DND-41 (cell line): ENCODE measurements at regions not wholly inside any gene's neighbourhood (a gene's known extent, or its start where the extent isn't known, plus 50 kb on each side); places are given as distances from the start of the nearest gene placed in this dataset.

ENCODE experiments used
- ATAC-seq: fragments of 200-7000 bp; cut with Tn5 transposase; 3 replicates; pipeline ENCODE4 v1.9.1; 2021; ENCODE audit warnings: low read depth; ENCODE audit not compliant: insufficient read depth
- DNase-seq: peaks from one replicate; pipeline ENCODE4 v3.0.0-alpha.2; 2020
- H2AFZ ChIP-seq: 2 replicates; pipeline ENCODE4 v1.6.0; 2012; ENCODE audit warnings: low read depth, low read length
- H3K27ac ChIP-seq: 2 replicates; pipeline ENCODE4 v1.5.1; 2012; ENCODE audit warnings: low read length, inconsistent platforms
- H3K27me3 ChIP-seq: fragments of 200-600 bp; sonication (generic); 2 replicates; pipeline ENCODE4 v1.6.0; 2012; ENCODE audit warnings: low read length, mild to moderate bottlenecking, inconsistent platforms; ENCODE audit not compliant: insufficient read depth, poor library complexity
- H3K36me3 ChIP-seq: 2 replicates; pipeline ENCODE4 v1.5.1; 2012; ENCODE audit warnings: low read length, inconsistent platforms; ENCODE audit not compliant: insufficient read depth
- H3K4me1 ChIP-seq: 2 replicates; pipeline ENCODE4 v1.5.1; 2012; ENCODE audit warnings: mild to moderate bottlenecking, low read length; ENCODE audit not compliant: insufficient read depth
- H3K4me2 ChIP-seq: 2 replicates; pipeline ENCODE4 v1.6.0; 2012; ENCODE audit warnings: mild to moderate bottlenecking, moderate library complexity, low read length, inconsistent platforms; ENCODE audit not compliant: insufficient read depth
- H3K4me3 ChIP-seq, 2 experiments: fragments of 200-600 bp in 1 of 2; shearing (Covaris generic) in 1 of 2; 2 replicates each; pipeline ENCODE4 v1.5.1; 2012 to 2016; ENCODE audit warnings: inconsistent platforms in 2 of 2, low read length in 2 of 2, mild to moderate bottlenecking in 2 of 2, low read depth in 1 of 2, moderate library complexity in 1 of 2
- H3K79me2 ChIP-seq: 2 replicates; pipeline ENCODE4 v1.6.0; 2012; ENCODE audit warnings: low read length, inconsistent platforms; ENCODE audit not compliant: insufficient read depth
- H3K9ac ChIP-seq: 2 replicates; pipeline ENCODE4 v1.6.0; 2012; ENCODE audit warnings: low read depth, mild to moderate bottlenecking, inconsistent platforms, low read length, moderate library complexity
- H3K9me3 ChIP-seq: 2 replicates; pipeline ENCODE4 v1.5.1; 2012; ENCODE audit warnings: low read length, moderate library complexity, mild to moderate bottlenecking, inconsistent platforms; ENCODE audit not compliant: insufficient read depth, severe bottlenecking
- H4K20me1 ChIP-seq: 2 replicates; pipeline ENCODE4 v1.6.0; 2012; ENCODE audit warnings: low read length; ENCODE audit not compliant: insufficient read depth
- EZH2 ChIP-seq: IDR thresholded peaks from 3 replicates; pipeline ENCODE4 v1.6.1; 2012; ENCODE audit warnings: borderline replicate concordance, low read depth, mild to moderate bottlenecking, moderate library complexity, low read length, inconsistent platforms; ENCODE audit not compliant: severe bottlenecking
- TF ChIP-seq, protein P1 (sequence below): IDR thresholded peaks from 2 replicates; pipeline ENCODE4 v1.5.1; 2012; ENCODE audit warnings: borderline replicate concordance, low read length, moderate library complexity, mild to moderate bottlenecking; ENCODE audit not compliant: poor library complexity, severe bottlenecking; ENCODE audit errors: extremely low read depth

DNA sequence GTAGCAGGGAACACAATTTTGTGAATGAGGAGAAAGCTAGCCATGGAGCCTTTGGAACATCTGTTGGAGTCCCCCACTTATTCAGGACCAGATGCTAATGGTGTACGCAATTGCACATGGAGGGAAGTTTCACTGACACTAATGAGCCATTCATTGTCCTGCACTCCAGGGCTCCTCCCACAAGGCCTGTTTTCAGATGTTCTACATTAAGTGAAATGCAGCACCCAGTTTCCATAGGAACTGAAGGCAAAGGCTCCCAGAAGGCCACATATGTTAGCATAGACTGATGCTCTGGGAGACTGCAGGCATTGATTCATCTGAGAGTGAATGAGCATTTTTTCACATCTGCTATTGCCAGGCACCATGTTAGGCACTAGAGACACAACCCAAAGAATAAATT lies 399.5 kb downstream of the ETS1 start:
- no peak for TF ChIP-seq EZH2
- TF ChIP-seq, protein P1, sequence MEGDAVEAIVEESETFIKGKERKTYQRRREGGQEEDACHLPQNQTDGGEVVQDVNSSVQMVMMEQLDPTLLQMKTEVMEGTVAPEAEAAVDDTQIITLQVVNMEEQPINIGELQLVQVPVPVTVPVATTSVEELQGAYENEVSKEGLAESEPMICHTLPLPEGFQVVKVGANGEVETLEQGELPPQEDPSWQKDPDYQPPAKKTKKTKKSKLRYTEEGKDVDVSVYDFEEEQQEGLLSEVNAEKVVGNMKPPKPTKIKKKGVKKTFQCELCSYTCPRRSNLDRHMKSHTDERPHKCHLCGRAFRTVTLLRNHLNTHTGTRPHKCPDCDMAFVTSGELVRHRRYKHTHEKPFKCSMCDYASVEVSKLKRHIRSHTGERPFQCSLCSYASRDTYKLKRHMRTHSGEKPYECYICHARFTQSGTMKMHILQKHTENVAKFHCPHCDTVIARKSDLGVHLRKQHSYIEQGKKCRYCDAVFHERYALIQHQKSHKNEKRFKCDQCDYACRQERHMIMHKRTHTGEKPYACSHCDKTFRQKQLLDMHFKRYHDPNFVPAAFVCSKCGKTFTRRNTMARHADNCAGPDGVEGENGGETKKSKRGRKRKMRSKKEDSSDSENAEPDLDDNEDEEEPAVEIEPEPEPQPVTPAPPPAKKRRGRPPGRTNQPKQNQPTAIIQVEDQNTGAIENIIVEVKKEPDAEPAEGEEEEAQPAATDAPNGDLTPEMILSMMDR, result no peak
- ATAC-seq, result no peak
- H2AFZ ChIP-seq, result 0 out of 2 replicates have a peak overlapping the region, but pooled peaks have one; percentile 3

DNA sequence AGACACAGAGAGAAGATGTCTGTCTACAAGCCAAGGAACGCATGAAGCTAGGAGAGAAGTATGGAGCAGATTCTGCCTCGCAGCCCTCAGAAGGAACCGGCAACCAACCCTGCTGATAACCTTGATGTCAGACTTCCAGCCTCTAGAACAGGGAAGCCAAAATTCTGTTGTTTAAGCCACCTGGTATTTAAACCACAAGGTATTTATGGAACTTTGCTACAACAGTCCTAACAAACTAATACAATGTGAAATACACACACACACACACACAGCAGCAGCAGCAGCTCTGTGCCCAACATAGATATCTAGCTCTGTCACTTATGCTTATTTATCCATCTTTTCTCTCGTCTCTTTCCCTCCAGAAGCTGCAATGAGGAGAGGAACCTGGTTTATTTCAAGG lies 400.0 kb downstream of the ETS1 start:
- Histone ChIP-seq H3K27me3 (no peaks in the 10 kb centered on the region), H3K36me3 (peaks cover 8% of the 10 kb centered on the region; the same call in 1 of the 2 replicates), H3K9me3 (peaks cover 16% of the 10 kb centered on the region), H3K4me1 (peaks cover 72% of the 10 kb centered on the region), H4K20me1 (no peaks in the 10 kb centered on the region), H3K4me3 (no peak overlapping the region), H3K9ac (no peak overlapping the region), H3K27ac (peak overlapping the region; percentile 54), H3K79me2 (no peaks in the 10 kb centered on the region), H3K4me2 (no peak overlapping the region), H2AFZ (0 out of 2 replicates have a peak overlapping the region, but pooled peaks have one; percentile 3)
- no peak for ATAC-seq
- DNase-seq, result no peak
- TF ChIP-seq, protein P1, result no peak

More for the DNA sequence above, 399.5 kb downstream of the ETS1 start:
- no peak overlapping the region for H3K4me3 ChIP-seq
- H3K4me2 ChIP-seq, result no peak overlapping the region
- DNase-seq, result no peak
- peaks cover 8% of the 10 kb centered on the region; the same call in 1 of the 2 replicates for H3K36me3 ChIP-seq
- peaks cover 16% of the 10 kb centered on the region for H3K9me3 ChIP-seq
- H3K27ac ChIP-seq, result peak overlapping the region; percentile 54
- H3K27me3 ChIP-seq, result no peaks in the 10 kb centered on the region
- no peak overlapping the region for H3K9ac ChIP-seq
- no peaks in the 10 kb centered on the region for H4K20me1 ChIP-seq
- peaks cover 72% of the 10 kb centered on the region for H3K4me1 ChIP-seq
- no peaks in the 10 kb centered on the region for H3K79me2 ChIP-seq

DNA sequence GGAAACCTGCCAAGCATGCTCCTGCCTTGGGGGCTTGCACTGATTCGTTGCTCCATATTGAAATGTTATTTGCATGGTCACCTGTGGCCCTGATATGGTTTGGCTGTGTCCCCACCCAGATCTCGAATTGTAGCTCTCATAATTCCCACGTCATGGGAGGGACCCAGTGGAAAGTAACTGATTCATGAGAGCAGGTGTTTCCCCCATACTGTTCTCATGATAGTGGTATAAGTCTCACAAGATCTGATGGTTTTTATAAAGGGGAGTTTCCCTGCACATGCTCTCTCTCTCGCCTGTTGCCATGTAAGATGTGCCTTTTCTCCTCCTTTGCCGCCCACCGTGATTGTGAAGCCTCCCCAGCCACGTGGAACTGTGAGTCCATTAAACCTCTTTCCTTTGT lies 402.4 kb downstream of the ETS1 start:
- DNase-seq (no peak), ATAC-seq (no peak)
- peaks cover 8% of the 10 kb centered on the region; the same call in 1 of the 2 replicates for H3K36me3 ChIP-seq
- H3K4me1 ChIP-seq, result peaks cover 73% of the 10 kb centered on the region
- H4K20me1 ChIP-seq, result no peaks in the 10 kb centered on the region
- H3K27ac ChIP-seq, result peak overlapping the region; percentile 76; the same call in 1 of the 2 replicates
- TF ChIP-seq EZH2, result no peak
- TF ChIP-seq, protein P1, result no peak
- no peak overlapping the region for H3K9ac ChIP-seq
- H3K4me3 ChIP-seq, result no peak overlapping the region; a peak in 1 of 4 replicates
- H3K9me3 ChIP-seq, result peaks cover 16% of the 10 kb centered on the region
- no peak overlapping the region for H3K4me2 ChIP-seq
- H2AFZ ChIP-seq, result no peak overlapping the region
- no peaks in the 10 kb centered on the region for H3K27me3 ChIP-seq
- no peaks in the 10 kb centered on the region for H3K79me2 ChIP-seq
